HCT116 (cell line): ENCODE measurements at regions not wholly inside any gene's neighbourhood (a gene's known extent, or its start where the extent isn't known, plus 50 kb on each side); places are given as distances from the start of the nearest gene placed in this dataset.

ENCODE experiments used
- ATAC-seq: fragments of 200-7000 bp; cut with Tn5 transposase; 2 replicates; pipeline ENCODE4 v1.9.1; 2020; ENCODE audit warnings: mild to moderate bottlenecking, moderate library complexity
- BruUV-seq: library from RNA; stranded (reverse); fragments of 400-500 nt; replicated peaks from 2 replicates; lab custom pipeline; 2021; lab: Mats Ljungman, UMichigan
- CTCF ChIA-PET: fragments of 300-600 bp; sonication (Branson Sonifier 250); formaldehyde crosslinking; loops from one replicate; lab custom pipeline; 2021; ENCODE audit warnings: antibody characterized with exemption; lab: Charles Lee
- POLR2A ChIA-PET: fragments of 300-600, 350-600 bp; sonication (Branson Sonifier 250); formaldehyde crosslinking; loops from one replicate; lab custom pipeline; 2021; ENCODE audit warnings: antibody characterized with exemption; lab: Charles Lee
- RAD21 ChIA-PET, 2 experiments: fragments of 300-600 bp; sonication (Branson Sonifier 250); formaldehyde crosslinking; loops; one replicate each; lab custom pipeline; 2023; ENCODE audit warnings: low total read pairs in 2 of 2; ENCODE audit not compliant: uncharacterized antibody in 2 of 2, unreplicated experiment in 2 of 2, low non-redundant PET in 1 of 2; lab: Charles Lee
- DNase-seq: peaks from one replicate; pipeline ENCODE4 v3.0.0-alpha.2; 2010; ENCODE audit warnings: low read depth, low spot score
- H2AFZ ChIP-seq: fragments of 200-600 bp; shearing (Covaris generic), sonication (generic); 2 replicates; pipeline ENCODE4 v1.6.1; 2017; ENCODE audit warnings: low read depth, mixed run types, mixed read lengths, antibody characterized with exemption, low read length; ENCODE audit not compliant: poor library complexity, severe bottlenecking
- H3K27ac ChIP-seq: 2 replicates; pipeline ENCODE4 v1.5.1; 2012; ENCODE audit warnings: low read depth, low read length
- H3K27me3 ChIP-seq: fragments of 200-600 bp; sonication (generic); 2 replicates; pipeline ENCODE4 v1.6.1; 2016; ENCODE audit warnings: mixed run types, low read length, mixed read lengths; ENCODE audit not compliant: insufficient read depth
- H3K36me3 ChIP-seq, 2 experiments: fragments of 200-500 bp in 1 of 2; fragments of 200-600 bp in 1 of 2; sonication (Bioruptor generic) in 1 of 2; sonication (generic) in 1 of 2; 2 replicates each; pipeline versions ENCODE4 v1.5.1 to v1.6.1; 2014 to 2016; ENCODE audit warnings: low read length in 2 of 2, inconsistent platforms in 1 of 2, mixed read lengths in 1 of 2, mixed run types in 1 of 2; ENCODE audit not compliant: insufficient read depth in 2 of 2, control insufficient read depth in 1 of 2
- H3K4me1 ChIP-seq, 2 experiments: fragments of 200-600 bp in 1 of 2; sonication (generic) in 1 of 2; 2 replicates each; pipeline versions ENCODE4 v1.5.1 to v1.6.1; 2012 to 2017; ENCODE audit warnings: low read length in 2 of 2, inconsistent platforms in 1 of 2, mild to moderate bottlenecking in 1 of 2, mixed read lengths in 1 of 2, mixed run types in 1 of 2, moderate library complexity in 1 of 2; ENCODE audit not compliant: insufficient read depth in 2 of 2, control insufficient read depth in 1 of 2
- H3K4me2 ChIP-seq: fragments of 200-600 bp; sonication (generic); 2 replicates; pipeline ENCODE4 v1.6.1; 2017; ENCODE audit warnings: mixed run types, low read length, mixed read lengths
- H3K4me3 ChIP-seq, 2 experiments: fragments of 200-600 bp in 1 of 2; sonication (generic) in 1 of 2; replicated peaks in 1 of 2; 2 replicates each; pipeline ENCODE4 v1.5.1; 2011 to 2016; ENCODE audit warnings: low read length in 2 of 2, control low read depth in 1 of 2, low read depth in 1 of 2, mild to moderate bottlenecking in 1 of 2, mixed read lengths in 1 of 2, mixed run types in 1 of 2
- H3K79me2 ChIP-seq: fragments of 200-600 bp; sonication (generic); 2 replicates; pipeline ENCODE4 v1.6.1; 2017; ENCODE audit warnings: mild to moderate bottlenecking, mixed run types, low read length, moderate library complexity, mixed read lengths; ENCODE audit not compliant: insufficient read depth
- H3K9ac ChIP-seq: fragments of 200-600 bp; sonication (generic); 2 replicates; pipeline ENCODE4 v1.6.1; 2016; ENCODE audit warnings: low read length, mixed read lengths
- H3K9me2 ChIP-seq: fragments of 200-600 bp; sonication (generic), shearing (Covaris generic); 2 replicates; pipeline ENCODE4 v1.6.1; 2017; ENCODE audit warnings: mixed run types, mild to moderate bottlenecking, moderate library complexity; ENCODE audit not compliant: insufficient read depth
- H3K9me3 ChIP-seq, 2 experiments: fragments of 200-500 bp in 1 of 2; fragments of 200-600 bp in 1 of 2; sonication (Bioruptor generic) in 1 of 2; sonication (generic) in 1 of 2; 2 replicates each; pipeline ENCODE4 v1.6.1; 2014 to 2017; ENCODE audit warnings: low read length in 2 of 2, mixed read lengths in 2 of 2, inconsistent platforms in 1 of 2, low read depth in 1 of 2, mild to moderate bottlenecking in 1 of 2, mixed run types in 1 of 2, moderate library complexity in 1 of 2; ENCODE audit not compliant: control insufficient read depth in 1 of 2, insufficient read depth in 1 of 2
- H4K20me1 ChIP-seq: fragments of 200-600 bp; sonication (generic), shearing (Covaris generic); 2 replicates; pipeline ENCODE4 v1.6.1; 2017; ENCODE audit warnings: mixed run types, mild to moderate bottlenecking, moderate library complexity; ENCODE audit not compliant: insufficient read depth
- ATF3 ChIP-seq: IDR thresholded peaks from 2 replicates; pipeline ENCODE4 v1.6.1; 2012
- CEBPB ChIP-seq: IDR thresholded peaks from 2 replicates; pipeline ENCODE4 v1.6.1; 2012; ENCODE audit warnings: low read depth
- CTCF ChIP-seq, 3 experiments: fragments of 200-600 bp in 1 of 3; sonication (generic) in 1 of 3; IDR thresholded peaks in 2 of 3; conservative IDR thresholded peaks in 1 of 3; 2 replicates each; pipeline ENCODE4 v1.5.1; 2012 to 2017; ENCODE audit warnings: low read depth in 2 of 3, low read length in 2 of 3, antibody characterized with exemption in 1 of 3, borderline replicate concordance in 1 of 3, control low read depth in 1 of 3, mild to moderate bottlenecking in 1 of 3, mixed read lengths in 1 of 3, mixed run types in 1 of 3, moderate library complexity in 1 of 3; ENCODE audit not compliant: insufficient read depth in 1 of 3
- ELF1 ChIP-seq: IDR thresholded peaks from 2 replicates; pipeline ENCODE4 v1.6.1; 2012; ENCODE audit warnings: low read depth, borderline replicate concordance
- EZH2 ChIP-seq: fragments of 200-600 bp; sonication (generic); IDR thresholded peaks from 2 replicates; pipeline ENCODE4 v1.6.1; 2017; ENCODE audit warnings: antibody characterized with exemption, mixed run types
- FOSL1 ChIP-seq: IDR thresholded peaks from 2 replicates; pipeline ENCODE4 v1.6.1; 2012; ENCODE audit warnings: low read depth
- JUND ChIP-seq: IDR thresholded peaks from 2 replicates; pipeline ENCODE4 v1.6.1; 2012
- MAX ChIP-seq: IDR thresholded peaks from 2 replicates; pipeline ENCODE4 v1.6.1; 2012
- YY1 ChIP-seq: IDR thresholded peaks from 2 replicates; pipeline ENCODE4 v1.6.1; 2011; ENCODE audit warnings: low read length, low read depth, moderate library complexity, mild to moderate bottlenecking; ENCODE audit not compliant: insufficient replicate concordance; ENCODE audit errors: extremely low read depth
- ZBTB33 ChIP-seq: IDR thresholded peaks from 2 replicates; pipeline ENCODE4 v1.6.1; 2011; ENCODE audit warnings: mild to moderate bottlenecking, low read length, moderate library complexity; ENCODE audit not compliant: insufficient replicate concordance; ENCODE audit errors: extremely low read depth
- ZFX ChIP-seq: fragments of 450-650 bp; IDR thresholded peaks from 2 replicates; pipeline ENCODE4 v1.6.1; 2017
- ZNF274 ChIP-seq: fragments of 200-500 bp; sonication (Bioruptor generic); IDR thresholded peaks from 2 replicates; pipeline ENCODE4 v1.6.1; 2014; ENCODE audit warnings: mild to moderate bottlenecking, low read depth, low read length, inconsistent platforms
- intact Hi-C: fragments of 100-400 bp; cut with micrococcal nuclease; formaldehyde crosslinking; loops from 2 replicates; pipeline ENCODE4 v1.10.0; 2022

GRCh38 chrX:46211079-46211478 is 334.1 kb downstream of the ZNF674 start:
- intact Hi-C loops, result no loop called here
- Histone ChIP-seq H3K4me2 (no peak overlapping the region), H3K36me3 (no peaks in the 10 kb centered on the region), H3K9me3 (no peaks in the 10 kb centered on the region), H3K79me2 (no peaks in the 10 kb centered on the region), H3K9ac (no peak overlapping the region), H3K4me3 (no peak overlapping the region), H3K4me1 (peaks cover 25 to 32% of the 10 kb centered on the region in 2 experiments), H4K20me1 (no peaks in the 10 kb centered on the region), H3K27me3 (no peaks in the 10 kb centered on the region), H3K27ac (no peak overlapping the region), H3K9me2 (no peaks in the 10 kb centered on the region), H2AFZ (no peak overlapping the region)
- no peak for TF ChIP-seq ZBTB33
- TF ChIP-seq EZH2, result no peak
- no peak for TF ChIP-seq ZNF274
- no peak for TF ChIP-seq JUND
- no peak for TF ChIP-seq CTCF (IDR thresholded peaks at IDR 0.05 in 2 of 3, conservative IDR thresholded peaks at IDR 0.05 in 1 of 3; ENCODE audit: borderline replicate concordance in 1 of 3, insufficient read depth in 1 of 3, low read depth in 2 of 3, low read length in 2 of 3)
- TF ChIP-seq CEBPB, result no peak
- TF ChIP-seq MAX, result no peak
- TF ChIP-seq YY1, result no peak
- no peak for TF ChIP-seq ZFX
- TF ChIP-seq ELF1, result no peak
- TF ChIP-seq ATF3, result no peak
- TF ChIP-seq FOSL1, result no peak
- ChIA-PET CTCF (no interaction called here), POLR2A (no interaction called here), RAD21 (no interaction called here)
- DNase-seq (no peak), ATAC-seq (no peak)
- no TSS peak for BruUV-seq
